ENCODE measurements at regions not wholly inside any gene's neighbourhood (a gene's known extent, or its start where the extent isn't known, plus 50 kb on each side); places are given as distances from the start of the nearest gene placed in this dataset.
A peak's percentile ranks its signal among the peaks of the same experiment; 100 is the strongest.

- DNase-seq (ENCODE audit: low read depth) = no peak
These were observed 298.0 kb downstream of the OLFM3 start for GRCh38 chr1:101698681-101699080.

- no peak for DNase-seq (ENCODE audit: low read depth)
These were observed 291.8 kb downstream of the OLFM3 start for GRCh38 chr1:101704895-101705294.

- DNase-seq (ENCODE audit: low read depth) = no peak
These were observed 290.4 kb downstream of the OLFM3 start for GRCh38 chr1:101706366-101706765.

GRCh38 chr1:101709721-101710120 is 287.0 kb downstream of the OLFM3 start:
- no peak for DNase-seq (ENCODE audit: low read depth)

GRCh38 chr1:101713760-101714159 is 283.0 kb downstream of the OLFM3 start:
- no peak for DNase-seq (ENCODE audit: low read depth)

GRCh38 chr1:101723415-101723814 is 273.3 kb downstream of the OLFM3 start:
- DNase-seq (ENCODE audit: low read depth) = no peak

GRCh38 chr1:101728029-101728428 is 268.7 kb downstream of the OLFM3 start:
- DNase-seq (ENCODE audit: low read depth) = no peak

- DNase-seq (ENCODE audit: low read depth) = no peak
These were observed 266.2 kb downstream of the OLFM3 start for GRCh38 chr1:101730559-101730958.

GRCh38 chr1:101732261-101732660 is 264.5 kb downstream of the OLFM3 start:
- DNase-seq (ENCODE audit: low read depth) = no peak

GRCh38 chr1:101733340-101733739 is 263.4 kb downstream of the OLFM3 start:
- DNase-seq (ENCODE audit: low read depth) = no peak

- DNase-seq (ENCODE audit: low read depth) = peak; percentile 28
These were observed 258.3 kb downstream of the OLFM3 start for GRCh38 chr1:101738475-101738874.

GRCh38 chr1:101739146-101739545 is 257.6 kb downstream of the OLFM3 start:
- DNase-seq (ENCODE audit: low read depth) = no peak

GRCh38 chr1:101739826-101740330 is 256.8 kb downstream of the OLFM3 start:
- DNase-seq (ENCODE audit: low read depth) = no peak

- no peak for DNase-seq (ENCODE audit: low read depth)
These were observed 254.8 kb downstream of the OLFM3 start for GRCh38 chr1:101741910-101742309.

- DNase-seq (ENCODE audit: low read depth) = no peak
These were observed 254.2 kb downstream of the OLFM3 start for GRCh38 chr1:101742509-101742908.

GRCh38 chr1:101745551-101746270 is 251.0 kb downstream of the OLFM3 start:
- no peak for DNase-seq (ENCODE audit: low read depth)

- no peak for DNase-seq (ENCODE audit: low read depth)
These were observed 248.6 kb downstream of the OLFM3 start for GRCh38 chr1:101748077-101748476.

All from non-pigmented ciliary epithelial cell (primary cell).